Embryonic facial prominence (tissue), 1 donor: ENCODE measurements at regions not wholly inside any gene's neighbourhood (a gene's known extent, or its start where the extent isn't known, plus 50 kb on each side); places are given as distances from the start of the nearest gene placed in this dataset.
"Not testable (repeated sequence)": the region's sequence is repeated elsewhere in the genome, so short reads cannot be mapped to it uniquely, and the experiment has no call there.

ENCODE experiments used
- DNase-seq: peaks from one replicate; pipeline ENCODE4 v3.0.0-alpha.2; 2016; ENCODE audit errors: extremely low spot score

DNA sequence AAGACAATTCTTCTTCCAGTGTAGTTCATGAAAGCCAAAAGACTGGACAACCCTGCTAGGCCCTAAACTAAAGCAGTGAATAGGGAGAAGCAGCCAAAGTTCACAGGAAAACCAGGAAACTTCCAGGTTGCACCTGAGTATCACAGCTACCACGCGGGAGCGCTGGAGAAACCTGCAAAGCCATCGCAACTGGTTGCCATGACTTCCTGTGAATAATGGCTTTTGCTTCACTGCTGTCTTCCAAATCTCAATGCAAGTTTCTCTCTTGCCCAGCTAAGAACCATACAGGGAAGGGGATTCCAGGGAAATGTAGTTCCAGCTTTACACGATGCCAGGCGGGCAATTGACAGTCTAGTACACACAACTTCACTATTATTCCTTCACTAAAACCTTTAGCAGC lies 114.1 kb downstream of the GXYLT1 start:
- no peak for DNase-seq

- no peak for DNase-seq
Measured at GRCh38 chr12:42027546-42027945, 117.1 kb downstream of the GXYLT1 start.

- DNase-seq: no peak
Measured at GRCh38 chr12:42024495-42024830, 120.2 kb downstream of the GXYLT1 start.

- DNase-seq: peak; percentile 53
Measured at GRCh38 chr12:42023733-42024494, 120.8 kb downstream of the GXYLT1 start.

- DNase-seq: not testable (repeated sequence)
Measured at GRCh38 chr12:42021937-42022336, 122.7 kb downstream of the GXYLT1 start.

GRCh38 chr12:42021469-42021868 lies 123.2 kb downstream of the GXYLT1 start:
- DNase-seq: no peak

GRCh38 chr12:42020226-42020625 lies 124.4 kb downstream of the GXYLT1 start:
- DNase-seq: no peak

GRCh38 chr12:42019746-42020145 lies 124.9 kb downstream of the GXYLT1 start:
- no peak for DNase-seq

- DNase-seq: no peak
Measured at GRCh38 chr12:42017051-42017450, 127.6 kb downstream of the GXYLT1 start.

DNA sequence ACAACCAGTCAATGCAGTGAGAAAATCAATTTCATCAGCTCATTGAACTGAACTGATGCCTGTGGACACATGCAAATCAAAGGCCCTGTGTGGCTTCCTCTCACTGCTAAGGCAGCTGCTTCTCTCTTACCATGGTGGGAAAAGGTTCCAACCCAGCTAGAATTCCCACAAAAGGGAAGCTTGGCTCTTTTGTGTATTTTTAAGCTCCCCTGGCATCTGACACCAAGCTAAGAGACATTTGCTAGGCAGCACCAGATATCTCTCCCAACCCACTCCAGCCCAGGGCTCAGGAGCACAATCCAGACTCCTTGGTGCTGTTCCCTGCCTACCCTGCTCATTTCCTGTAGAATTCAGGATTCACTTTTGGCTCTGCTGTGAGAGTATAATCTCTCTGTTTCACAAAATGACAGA lies 129.6 kb downstream of the GXYLT1 start:
- DNase-seq: no peak

DNA sequence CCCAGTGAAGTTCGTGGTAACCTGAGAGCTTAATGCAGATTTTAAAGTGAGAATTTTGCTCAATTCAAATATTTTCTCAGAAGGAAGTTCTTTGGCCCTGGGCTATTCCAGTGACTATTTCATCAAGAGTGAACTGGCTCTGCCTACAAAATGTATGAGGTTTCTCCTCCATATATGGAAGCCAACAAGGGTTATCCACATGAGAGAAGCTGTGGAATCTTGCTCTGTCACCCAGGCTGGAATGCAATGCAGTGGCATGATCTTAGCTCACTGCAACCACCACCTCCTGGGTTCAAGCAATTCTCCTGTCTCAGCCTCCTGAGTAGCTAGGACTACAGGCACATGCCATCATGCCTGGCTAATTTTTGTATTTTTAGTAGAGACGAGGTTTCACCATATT lies 132.2 kb downstream of the GXYLT1 start:
- DNase-seq: not testable (repeated sequence)

- no peak for DNase-seq
Measured at GRCh38 chr12:42010715-42011114, 134.0 kb downstream of the GXYLT1 start.

GRCh38 chr12:42010257-42010656 lies 134.4 kb downstream of the GXYLT1 start:
- DNase-seq: no peak

DNA sequence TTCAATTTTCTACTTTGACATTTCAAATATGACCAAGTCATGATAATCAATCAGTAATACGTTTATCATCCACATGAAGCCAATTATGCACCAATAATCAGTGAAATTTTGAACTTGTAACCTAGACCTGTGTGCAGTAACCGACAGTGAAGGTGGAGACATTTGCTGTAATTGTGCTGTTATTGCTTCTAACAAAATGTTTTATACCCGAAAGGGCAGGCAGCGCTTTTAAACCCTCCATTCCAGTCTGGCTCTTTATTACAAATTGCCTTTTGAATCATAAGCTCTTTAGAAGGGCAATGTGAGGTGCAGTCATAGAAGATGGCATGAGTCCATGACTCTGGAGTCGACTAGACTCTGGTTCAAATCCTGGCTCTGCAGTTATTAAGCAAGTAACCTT lies 135.7 kb downstream of the GXYLT1 start:
- no peak for DNase-seq

- no peak for DNase-seq
Measured at GRCh38 chr12:42003031-42003430, 141.6 kb downstream of the GXYLT1 start.

DNA sequence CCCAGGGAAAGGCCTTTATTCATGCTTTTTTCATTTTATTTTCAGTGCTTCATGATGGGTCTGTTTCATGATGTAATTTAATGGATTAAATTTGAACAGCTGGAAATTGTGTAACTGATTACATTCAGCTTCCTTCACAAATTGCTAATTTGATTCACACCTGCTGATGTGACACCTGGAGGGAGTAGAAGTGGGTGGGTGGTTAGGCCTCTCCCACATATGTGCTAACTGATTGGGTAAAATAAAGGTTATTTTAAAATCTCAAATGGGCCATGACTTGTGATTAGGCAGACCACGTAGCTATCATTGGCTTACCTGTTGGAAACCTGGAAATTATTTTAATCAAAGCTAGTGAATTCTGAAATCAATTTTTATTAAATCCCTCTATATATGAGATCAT lies 142.1 kb downstream of the GXYLT1 start:
- DNase-seq: no peak

GRCh38 chr12:41998436-41998835 lies 146.2 kb downstream of the GXYLT1 start:
- no peak for DNase-seq

GRCh38 chr12:41993283-41993682 lies 151.4 kb downstream of the GXYLT1 start:
- DNase-seq: no peak

GRCh38 chr12:41992692-41993215 lies 151.9 kb downstream of the GXYLT1 start:
- no peak for DNase-seq

DNA sequence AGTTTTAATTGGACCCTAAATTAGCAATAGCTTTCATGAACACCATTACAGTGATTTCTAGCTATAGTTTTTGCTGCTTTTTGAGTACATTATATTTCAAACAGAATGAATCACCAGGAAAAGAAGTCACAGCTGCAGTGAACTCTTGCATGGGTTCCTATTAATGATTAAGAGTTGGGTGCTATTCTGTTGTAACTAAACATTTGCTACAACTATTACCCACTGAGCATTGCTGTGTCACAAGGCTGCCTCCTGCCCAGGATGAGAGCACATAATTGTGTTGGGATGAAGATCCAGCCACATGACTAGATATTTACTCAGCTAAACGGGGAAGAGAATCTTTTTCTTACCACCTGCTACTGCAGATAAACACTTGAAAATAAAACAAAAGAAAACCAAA lies 152.7 kb downstream of the GXYLT1 start:
- DNase-seq: no peak

DNA sequence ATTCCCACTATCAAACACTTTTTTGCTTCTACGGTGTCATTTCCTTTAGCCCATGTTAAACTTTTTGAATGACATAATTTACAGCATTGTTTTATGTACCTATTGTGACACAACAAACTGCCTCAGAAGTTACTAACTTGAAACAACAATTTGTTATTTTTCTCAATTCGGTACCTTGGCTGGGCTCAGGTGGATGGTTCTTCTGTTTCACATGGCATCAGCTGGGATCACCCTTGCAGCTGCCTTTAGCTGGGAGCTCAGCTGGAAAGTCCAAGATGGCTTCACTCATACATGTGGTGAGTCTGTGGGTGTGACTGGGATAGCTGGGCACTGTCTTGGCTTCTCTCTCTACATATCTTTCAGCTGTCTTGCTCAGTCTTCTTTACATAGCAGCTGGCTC lies 156.0 kb downstream of the GXYLT1 start:
- DNase-seq: no peak

- not testable (repeated sequence) for DNase-seq
Measured at GRCh38 chr12:41986513-41986912, 158.2 kb downstream of the GXYLT1 start.

GRCh38 chr12:41983856-41984255 lies 160.8 kb downstream of the GXYLT1 start:
- no peak for DNase-seq

- DNase-seq: no peak
Measured at GRCh38 chr12:41983394-41983793, 161.3 kb downstream of the GXYLT1 start.
